Stimulated activated CD4-positive, alpha-beta T cell treated with anti-CD3 and anti-CD28 coated beads, Interleukin-2, amount 100 ng/mL, for 24 hours (primary cell): ENCODE measurements at regions not wholly inside any gene's neighbourhood (a gene's known extent, or its start where the extent isn't known, plus 50 kb on each side); places are given as distances from the start of the nearest gene placed in this dataset.

Experiments
- DNase-seq, 2 donors: peaks; one replicate each; pipeline ENCODE4 v3.0.0-alpha.2; 2020

DNA sequence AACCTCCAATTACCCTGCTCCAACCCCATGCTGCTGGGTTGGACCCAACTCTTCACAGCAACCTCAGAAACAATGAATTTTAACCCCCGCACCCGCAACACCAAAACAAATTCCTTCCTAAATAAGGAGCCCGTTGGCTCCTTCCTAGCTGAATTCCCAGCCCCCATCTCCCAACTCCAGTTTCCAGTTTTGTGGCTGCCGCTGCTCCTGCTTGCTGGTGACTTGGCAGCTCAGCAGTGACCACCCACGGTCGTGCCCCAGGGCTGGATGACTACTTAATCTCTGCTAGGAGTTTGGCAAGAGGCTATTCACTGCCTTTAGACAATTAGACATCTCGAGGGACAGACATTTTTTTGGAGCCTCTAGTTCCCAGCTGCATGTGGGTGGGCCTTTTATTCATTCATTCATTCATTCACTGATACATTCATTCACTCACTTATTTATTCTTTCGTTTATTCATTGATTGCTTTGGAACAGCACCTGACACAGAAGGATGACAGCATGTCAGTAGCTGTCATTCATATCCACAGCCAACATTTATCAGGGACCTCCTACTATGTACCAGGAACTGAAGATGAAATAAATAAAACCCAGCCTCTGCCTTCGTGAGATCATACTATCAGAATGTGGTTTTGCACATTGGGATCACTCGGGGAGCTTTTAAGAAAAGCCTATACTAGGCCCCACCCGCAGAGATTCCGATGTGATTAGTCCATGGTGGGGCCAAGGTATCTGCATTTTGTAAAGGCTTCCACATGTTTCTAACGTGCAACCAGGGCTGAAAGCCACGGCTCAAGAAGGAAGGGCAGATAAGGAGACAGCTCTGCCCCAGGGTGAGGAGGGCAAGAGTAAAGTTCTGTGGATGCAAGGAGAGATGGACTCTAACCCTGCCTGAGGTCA lies 256.5 kb downstream of the SHQ1 start:
- DNase-seq = no peak

DNA sequence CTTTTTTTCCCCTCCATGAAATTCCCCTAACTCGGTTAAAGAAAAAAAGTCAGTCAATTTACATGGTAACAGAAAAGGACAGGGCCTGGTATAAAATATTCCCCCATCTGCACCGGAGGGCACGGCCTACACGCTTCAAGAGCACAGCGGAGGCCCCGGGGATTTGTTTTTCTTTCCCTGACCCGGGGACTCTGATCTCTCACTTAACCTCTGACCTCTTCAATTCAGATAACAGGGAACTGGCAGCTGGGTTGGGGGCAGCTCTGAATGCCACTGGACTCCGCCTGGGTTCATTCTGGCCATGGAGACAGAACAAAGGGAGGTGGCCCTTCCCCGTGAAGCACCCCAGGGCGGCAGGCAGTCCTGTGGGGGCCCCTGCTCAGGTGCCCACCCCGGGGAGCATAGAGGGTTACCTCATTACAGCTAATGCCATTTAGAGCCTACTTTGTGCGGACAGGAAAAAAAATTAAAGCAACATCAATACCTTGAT lies 257.5 kb downstream of the SHQ1 start:
- no peak for DNase-seq

DNA sequence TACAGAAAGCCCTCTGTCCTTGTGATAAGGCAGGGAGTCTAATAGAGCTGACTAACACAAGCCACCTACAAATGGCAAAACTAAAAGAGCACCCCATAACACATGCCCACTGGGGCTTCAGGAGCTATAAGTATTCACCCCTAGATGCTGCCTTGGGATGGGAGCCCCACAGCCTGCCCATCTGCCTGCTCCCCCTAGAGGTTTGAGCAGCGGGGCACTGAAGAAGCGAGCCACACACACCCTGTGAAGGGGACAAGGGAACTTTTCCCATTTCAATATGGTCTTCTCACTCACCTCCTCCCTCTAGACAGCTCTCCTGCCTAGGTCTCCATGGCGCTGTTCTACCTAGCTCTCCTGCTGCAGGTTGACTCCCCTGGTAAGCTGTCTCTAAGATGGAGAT lies 261.0 kb downstream of the SHQ1 start:
- no peak for DNase-seq

DNA sequence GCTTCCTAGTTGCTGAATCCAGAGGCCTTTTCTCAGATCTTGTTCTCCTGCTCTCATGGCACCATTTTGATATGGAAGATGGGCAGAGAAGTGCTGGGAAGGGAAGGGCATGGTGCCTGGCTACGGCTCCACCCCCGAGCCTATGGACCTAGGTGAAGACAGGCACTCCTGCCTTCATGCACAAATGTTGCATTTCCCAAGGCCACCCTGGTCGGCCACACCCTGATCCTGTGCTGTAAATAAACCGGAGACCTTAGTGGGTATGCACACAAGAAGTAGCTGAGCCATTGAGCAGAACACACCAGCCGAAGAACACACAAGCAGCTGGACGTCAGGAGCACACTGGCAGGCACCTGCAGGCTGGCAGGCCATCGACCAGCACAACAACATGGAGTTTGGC lies 261.6 kb downstream of the SHQ1 start:
- no peak for DNase-seq

DNA sequence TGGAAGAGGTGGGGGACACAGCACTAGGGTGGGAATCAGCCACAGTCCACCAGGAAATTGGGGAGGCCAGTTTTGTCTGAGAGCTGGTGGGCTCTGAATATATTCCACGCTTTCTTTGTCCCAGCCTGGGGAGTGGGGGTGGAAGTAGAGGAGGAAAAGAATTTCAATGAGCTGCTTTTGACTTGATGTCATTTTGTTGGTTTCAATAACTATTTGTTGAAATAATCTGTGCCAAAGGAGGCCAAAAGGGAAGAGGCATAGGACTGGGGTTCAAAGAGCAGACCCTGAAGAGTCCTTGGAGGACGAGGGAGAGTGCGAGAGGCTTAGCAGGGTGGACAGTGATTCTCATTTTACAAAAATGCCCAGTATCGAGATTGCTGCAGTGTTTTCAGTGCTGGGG lies 262.3 kb downstream of the SHQ1 start:
- DNase-seq = no peak

DNA sequence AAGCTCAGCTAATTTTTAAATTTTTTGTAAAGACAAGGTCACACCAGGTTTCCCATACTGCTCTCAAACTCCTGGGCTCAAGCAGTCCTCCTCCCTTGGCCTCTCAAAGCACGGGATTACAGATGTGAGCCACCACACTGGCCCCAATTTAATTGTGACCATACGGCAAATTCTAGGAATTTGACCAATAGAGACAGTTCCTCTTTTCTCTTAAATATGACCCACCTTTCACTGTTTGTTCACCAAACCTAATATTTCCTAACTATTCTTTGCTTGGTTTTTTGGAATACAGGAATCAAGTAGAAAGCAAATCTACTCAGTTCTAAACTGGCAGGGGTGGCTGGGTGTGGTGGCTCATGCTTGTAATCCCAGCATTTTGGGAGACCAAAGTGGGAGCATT lies 264.0 kb downstream of the SHQ1 start:
- no peak for DNase-seq

DNA sequence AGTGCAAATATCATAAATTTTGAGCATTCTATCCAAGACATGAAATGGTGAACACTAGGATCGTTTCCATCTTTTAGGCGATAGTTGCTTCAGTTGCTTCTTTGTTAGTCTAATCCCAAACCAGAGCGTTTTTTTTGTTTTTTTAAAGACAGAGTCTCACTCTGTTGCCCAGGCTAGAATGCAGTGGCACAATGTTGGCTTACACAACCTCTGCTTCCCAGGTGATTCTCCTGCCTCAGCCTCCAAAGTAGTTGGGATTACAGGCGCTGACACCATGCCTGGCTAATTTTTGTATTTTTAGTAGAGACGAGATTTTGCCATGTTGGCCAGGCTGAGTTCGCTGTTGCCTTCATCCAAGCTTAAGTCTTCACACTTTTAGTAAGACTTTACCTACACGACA lies 265.3 kb downstream of the SHQ1 start:
- DNase-seq = no peak

DNA sequence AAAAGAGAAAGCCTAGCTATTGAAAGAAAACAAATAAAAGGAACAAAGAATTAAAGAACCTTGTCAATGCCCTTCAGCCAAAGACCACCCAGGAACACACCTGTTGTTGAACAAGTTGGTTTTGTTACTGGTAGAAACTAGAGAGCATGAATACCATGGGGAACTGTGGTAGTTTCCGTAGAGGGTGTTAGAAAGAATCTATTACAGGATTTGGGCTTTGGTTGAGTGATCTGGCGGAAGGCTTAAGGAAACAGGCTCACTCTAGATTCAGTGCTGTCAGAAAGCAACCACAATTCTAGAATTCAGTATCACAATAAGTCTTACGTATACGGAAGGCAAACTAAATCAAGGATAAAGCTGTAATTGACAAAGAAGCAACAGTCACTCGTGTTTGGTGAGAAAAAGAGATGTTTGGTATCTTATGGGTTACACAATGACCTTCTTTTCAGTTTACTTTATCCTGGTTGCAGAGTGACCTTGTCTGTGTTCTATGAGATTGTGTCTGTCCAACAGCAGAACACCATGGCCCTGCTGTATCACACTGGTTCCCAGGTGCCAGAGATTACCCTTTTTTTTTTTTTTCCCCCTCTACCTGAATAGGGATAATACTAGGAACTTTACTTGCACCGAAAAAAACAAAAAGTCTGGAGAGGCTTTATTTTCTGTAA lies 265.9 kb downstream of the SHQ1 start:
- DNase-seq = no peak

DNA sequence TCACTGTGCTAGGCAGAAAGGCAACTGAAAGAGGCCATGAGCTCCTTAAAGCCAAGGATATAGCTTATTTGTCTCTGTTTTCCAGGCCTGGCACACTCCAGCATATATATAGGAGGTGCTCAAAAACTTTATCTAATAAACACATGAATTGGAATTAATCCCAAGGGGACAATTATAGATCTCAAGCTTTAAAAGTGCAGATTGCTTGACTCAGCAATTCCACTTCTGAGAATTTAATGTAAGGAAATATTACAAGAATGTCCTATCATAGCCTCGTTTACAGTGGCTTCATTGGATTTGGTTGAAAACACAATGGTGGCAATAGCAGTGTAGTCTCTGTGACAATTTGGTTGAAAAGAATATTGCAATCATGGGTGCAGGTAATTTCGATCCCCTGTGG lies 267.3 kb downstream of the SHQ1 start:
- DNase-seq = no peak

DNA sequence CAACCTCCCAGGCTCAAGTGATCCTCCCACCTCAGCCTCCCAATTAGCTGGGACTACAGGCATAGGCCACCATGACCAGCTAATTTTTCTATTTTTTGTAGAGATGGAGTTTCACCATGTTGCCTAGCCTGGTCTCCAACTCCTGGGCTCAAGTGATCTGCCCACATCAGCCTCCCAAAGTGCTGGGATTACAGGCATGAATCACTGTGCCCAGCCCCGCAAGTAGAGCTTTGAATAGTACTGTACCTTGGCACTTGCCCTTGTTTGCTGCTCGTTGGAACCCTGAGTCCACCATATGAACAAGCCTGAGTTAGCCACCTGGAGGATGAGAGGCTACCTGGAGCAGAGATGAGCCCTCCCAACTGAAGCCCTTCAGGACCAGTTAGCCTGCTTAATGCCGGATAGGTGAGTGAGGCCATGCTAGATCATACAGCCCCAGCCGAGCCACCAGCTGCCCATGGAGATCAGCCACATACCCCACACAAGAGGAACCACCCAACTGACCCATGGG lies 267.9 kb downstream of the SHQ1 start:
- no peak for DNase-seq

DNA sequence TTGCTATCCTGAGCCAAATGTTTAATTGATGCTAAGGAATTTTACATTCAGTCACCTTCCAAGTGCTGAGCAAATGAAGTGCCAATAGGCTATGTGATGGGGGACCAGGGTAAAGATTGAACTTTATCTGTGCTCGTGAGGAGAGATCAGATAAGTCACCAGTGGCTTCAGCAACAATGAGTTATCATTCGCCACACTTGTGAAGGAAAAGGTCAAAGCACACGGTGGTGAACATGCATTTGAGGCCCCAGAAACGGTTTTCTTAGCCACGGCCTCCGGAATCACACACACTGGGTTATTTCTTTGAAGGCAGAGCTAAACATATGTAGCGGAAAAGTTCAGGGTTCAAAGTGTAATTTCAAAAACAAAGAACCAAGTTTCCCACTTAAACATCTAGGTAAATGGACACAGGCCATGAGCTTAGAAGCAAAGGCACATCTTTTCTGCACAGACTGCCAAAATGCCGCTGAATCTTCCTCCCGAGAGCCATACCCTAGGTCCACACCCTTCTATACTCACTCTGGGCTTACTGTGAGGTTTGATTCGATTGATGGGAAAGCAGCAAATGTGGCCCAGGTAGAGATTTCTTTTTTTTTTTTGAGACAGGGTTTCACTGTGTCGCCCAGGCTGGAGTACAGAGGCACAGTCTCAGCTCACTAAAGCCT lies 268.5 kb downstream of the SHQ1 start:
- DNase-seq = no peak

DNA sequence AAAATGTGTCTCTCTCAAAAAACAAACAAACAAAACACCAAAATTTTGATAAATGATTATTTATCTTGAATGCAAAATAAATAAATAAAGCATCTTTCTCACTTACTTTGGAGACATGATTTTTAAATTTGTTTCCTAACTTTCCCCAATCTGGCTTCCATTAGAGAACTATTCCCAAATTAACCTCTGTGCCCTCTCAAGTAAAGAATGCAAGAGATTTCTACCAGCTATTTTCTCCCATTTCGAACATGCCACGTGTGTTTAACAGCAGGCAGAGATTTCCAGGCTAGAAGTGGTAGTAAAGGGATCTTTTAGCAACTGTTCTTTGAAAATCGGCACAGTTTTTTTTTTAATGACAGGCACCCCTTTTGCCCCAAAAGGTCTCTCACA lies 269.1 kb downstream of the SHQ1 start:
- no peak for DNase-seq

DNA sequence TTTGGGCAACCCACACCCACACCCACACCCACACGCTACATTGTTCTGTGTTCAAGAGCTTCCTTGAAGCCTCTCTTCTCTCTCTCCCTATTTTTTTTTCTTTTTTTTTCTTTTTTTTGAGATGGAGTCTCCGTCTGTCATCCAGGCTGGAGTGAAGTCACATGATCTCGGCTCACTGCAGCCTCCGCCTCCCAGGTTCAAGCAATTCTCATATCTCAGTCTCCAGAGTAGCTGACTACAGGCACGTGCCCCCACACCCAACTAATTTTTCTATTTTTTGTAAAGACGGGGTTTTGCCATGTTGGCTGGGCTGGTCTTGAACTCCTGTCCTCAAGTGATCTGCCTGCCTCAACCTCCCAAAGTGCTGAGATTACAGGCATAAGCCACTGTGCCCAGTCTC lies 271.1 kb downstream of the SHQ1 start:
- DNase-seq = no peak

DNA sequence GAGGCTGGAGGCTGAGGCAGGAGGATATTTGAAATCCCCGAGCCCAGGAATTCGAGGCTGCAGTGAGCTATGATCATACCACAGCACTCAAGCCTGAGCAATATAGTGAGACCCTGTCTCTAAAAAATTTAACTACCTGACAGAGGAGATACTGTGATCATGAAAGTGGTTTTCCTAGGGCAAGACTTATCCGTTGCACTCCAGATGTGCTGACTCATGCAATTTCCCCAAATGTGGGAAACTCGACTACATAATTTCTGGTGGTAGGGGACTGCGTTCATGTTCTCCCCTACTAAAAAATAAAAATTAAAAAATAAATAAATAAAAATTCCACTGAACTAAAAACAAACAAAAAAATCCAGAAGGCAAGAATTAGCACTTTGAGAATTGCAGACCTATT lies 271.7 kb downstream of the SHQ1 start:
- no peak for DNase-seq

DNA sequence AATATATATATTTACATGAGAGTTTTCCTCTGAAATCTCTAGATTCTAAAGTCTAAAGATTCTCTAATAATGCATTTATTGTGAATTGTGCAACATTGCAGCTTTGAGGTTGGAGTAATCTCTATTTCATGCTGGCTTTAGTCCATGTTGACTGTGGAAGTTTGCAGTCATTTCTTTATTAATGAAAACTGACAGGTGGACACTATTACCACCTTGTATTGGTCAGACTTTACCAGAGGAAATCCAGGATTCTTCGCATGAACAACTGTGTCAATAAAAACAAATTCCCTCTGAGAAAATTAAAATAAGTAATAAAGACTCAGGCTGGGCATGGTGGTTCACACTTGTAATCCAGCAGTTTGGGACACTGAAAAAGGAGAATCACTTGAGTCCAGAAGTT lies 274.1 kb downstream of the SHQ1 start:
- DNase-seq = no peak

DNA sequence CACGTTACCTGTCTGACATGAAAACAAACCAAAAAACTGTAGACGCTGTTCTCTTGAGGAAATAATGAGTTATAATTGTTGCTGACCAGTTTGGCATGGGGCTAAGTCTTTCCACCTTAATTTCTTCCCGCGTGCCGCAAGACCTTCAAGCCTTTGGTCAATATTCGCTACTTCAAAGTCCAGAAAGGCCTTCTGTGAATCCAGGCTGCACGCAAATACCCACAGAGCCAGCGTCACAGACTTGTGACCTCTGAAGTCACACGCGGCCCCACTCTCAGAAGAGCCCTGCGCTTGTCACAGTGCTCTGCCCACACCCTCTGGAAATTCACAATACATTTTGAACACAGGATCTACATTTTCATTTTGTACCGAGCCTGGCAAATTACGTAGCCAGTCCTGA lies 275.2 kb downstream of the SHQ1 start:
- no peak for DNase-seq

DNA sequence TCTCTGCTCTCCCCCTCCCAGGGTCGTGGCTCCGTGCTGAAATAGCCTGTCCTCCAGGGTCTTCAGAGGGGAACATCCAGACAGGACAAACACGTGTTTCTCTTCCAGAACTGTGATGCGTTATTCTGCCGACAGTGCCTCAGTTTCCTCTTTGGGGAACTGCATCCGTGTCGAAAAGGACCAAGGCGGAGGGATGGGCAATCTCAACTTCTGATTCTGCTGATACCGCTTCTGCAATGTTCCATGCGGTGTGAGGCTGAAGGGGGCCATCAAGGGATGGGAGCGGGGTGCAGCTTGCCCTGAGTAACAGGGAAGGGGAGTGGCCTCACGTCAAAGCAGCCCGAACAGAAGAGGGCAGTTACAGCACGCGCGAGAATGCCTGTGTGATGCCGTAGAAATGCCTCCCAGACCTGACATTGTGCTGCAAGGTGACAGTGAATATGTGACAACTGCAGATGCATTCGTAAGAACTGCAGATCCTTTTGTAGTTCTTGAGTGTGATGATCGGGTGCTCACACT lies 275.7 kb downstream of the SHQ1 start:
- DNase-seq = no peak

DNA sequence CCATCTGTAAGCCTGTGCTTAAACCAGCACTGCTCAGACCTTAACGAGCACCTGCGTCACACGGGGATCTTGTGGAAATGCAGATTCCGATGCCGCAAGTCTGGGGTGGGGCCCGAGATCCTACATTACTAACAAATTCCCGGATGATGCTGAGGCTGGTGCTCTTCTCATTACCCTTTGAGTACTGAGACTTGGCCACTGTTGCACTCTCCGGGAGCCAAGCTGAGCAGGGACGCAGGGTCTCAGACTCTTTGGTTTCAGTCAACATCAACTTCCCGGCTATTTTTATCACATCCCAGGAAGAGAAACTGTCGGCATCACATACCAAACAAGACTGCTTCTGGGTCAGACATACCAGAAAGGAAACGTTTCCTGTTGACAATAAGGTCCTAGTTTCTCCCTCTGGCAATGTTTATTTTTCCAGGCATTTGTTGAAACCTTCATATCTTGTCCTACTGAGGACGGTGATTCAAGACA lies 276.6 kb downstream of the SHQ1 start:
- DNase-seq = no peak

DNA sequence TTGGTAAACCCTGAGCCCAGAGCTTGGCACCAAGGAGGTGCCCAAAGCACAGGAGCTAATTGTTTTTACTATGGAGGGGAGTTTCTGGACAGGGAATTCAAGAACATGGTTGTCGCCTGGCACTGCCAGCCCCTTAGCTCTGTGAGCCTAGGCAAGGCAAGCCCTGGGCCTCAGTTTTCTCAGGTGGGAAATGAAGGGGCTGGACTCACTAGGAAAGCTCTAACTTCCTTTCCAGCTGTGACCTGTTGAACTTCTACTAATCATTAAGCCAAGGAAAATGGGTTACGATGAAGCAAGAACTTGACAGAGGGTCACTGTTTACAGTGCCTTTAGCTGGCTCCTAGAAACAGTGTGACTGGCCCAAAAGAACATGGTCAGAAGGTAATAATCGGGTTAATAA lies 277.2 kb downstream of the SHQ1 start:
- DNase-seq = no peak

DNA sequence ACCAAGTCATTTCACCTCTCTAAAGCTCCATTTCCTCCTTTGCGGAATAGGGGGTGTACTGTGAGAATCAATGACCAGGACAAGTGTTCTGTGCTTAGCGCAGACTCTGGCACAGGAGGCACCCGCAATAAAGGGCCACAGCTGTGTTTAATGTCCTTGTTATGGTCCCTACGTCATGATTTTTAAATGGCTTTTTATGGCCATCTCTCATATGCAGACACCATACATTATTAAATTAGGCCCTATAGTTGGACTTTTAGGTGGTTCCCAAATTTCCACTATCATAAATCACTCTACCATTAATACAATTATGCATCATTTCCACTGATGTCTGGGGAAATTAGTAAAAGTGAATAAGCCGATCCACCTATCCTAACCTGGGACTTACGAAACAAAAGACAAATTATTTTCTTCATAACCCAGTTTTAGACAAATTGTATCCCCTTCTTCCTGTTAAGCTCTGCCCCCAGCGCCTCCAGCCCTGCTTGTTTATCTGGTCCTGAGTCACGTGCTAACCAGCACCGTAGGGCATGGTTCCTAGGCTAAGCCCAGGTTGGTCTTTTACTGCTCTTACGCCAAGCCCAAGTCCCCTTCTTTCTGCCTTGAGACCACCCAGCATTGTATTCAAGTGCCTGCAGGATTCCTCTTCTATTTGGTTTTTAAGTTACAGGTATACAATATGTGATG lies 278.3 kb downstream of the SHQ1 start:
- no peak for DNase-seq

DNA sequence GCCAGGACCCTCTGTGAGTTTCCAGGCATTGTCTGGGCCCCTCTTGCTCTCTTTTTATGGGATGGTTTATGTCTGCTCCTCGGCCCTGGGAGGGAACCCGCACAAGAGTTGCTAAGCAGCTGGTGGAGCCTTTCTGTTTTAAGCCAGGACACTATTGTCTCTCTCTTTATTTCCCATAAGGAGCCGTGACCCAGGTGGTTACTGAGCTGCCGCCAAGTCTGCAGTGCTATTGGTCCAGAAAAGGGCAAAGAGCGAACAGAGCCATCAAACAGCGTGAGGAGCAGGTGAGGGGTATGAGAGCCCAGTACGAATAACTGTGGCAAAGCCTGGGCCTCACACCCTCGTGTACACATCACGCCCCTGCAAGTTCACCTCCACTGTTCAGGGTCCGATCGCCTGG lies 280.2 kb downstream of the SHQ1 start:
- DNase-seq = no peak

DNA sequence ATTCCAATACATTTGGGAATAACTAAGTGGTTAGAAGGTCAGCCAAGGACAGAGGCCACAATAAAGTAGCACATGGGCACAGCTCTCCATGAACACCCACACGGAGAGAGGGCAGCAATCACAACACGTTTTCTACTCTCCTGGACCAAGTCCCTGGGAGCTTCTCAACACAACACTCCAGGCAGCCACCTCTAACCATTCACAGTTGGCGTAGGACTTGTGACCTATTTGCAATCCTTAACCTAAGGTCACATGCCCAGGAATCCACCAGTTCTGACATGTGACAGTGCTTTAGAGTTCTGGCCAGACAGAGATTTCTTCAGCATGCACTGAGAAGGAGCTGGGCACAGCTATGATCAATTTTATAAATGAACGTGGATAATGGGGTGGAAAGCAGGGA lies 280.8 kb downstream of the SHQ1 start:
- DNase-seq = no peak

DNA sequence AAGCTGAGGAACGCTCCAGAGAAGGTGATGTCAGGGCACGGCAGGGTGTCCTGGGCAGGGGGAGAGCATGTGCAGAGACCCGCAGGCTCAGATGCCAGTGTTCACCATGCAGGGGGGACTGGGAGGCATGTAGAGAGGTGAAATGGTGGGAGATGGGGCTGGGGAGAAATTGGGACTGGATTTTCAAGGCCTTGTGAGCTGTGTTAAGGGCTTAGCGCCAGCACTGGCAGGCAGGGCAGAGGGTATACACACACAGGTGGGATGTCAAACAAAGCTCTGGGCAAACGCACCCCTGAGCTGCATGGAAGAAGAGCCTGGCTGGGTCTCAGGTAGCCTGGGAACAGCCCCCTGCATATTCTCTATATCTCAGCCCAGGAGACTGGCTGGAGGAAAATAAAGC lies 282.7 kb downstream of the SHQ1 start:
- no peak for DNase-seq
